HG02885 (cell line): ENCODE measurements at regions not wholly inside any gene's neighbourhood (a gene's known extent, or its start where the extent isn't known, plus 50 kb on each side); places are given as distances from the start of the nearest gene placed in this dataset.
"Not testable (repeated sequence)": the region's sequence is repeated elsewhere in the genome, so short reads cannot be mapped to it uniquely, and the experiment has no call there.

ENCODE experiments used
- ATAC-seq: cut with Tn5 transposase; IDR thresholded peaks from one replicate; pipeline ENCODE4 v1.9.1; 2021; ENCODE audit warnings: mild to moderate bottlenecking; ENCODE audit not compliant: unreplicated experiment, poor library complexity

DNA sequence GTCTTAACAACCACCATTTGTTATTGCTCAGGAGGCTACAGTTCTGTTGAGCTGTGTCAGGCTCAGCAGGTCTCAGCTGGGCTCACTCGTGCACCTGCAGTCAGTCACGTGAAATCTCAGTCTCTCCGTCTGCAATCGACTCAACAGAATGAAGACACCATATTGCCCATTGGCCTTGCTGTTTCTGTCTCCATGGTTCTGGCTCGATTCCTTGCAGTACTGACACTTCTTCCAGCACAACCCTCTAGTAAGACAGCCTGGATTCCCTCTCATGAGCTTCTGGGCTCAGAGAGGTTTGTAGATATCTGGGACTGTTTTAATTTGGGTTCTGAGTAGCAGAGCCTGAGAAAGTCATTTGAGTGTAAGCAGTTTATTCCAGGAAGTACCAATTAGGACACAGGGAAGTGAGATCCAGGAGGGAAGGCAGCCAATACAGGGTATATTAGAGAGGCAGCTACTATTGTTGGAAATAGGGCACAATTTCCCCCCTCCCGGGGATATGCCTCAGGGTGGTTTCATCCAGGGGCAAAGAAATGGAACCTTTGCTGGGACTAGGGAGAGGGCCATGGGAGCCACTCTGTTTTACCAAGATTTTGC lies 87.4 kb upstream of the RALGAPA2 start:
- ATAC-seq: no peak

DNA sequence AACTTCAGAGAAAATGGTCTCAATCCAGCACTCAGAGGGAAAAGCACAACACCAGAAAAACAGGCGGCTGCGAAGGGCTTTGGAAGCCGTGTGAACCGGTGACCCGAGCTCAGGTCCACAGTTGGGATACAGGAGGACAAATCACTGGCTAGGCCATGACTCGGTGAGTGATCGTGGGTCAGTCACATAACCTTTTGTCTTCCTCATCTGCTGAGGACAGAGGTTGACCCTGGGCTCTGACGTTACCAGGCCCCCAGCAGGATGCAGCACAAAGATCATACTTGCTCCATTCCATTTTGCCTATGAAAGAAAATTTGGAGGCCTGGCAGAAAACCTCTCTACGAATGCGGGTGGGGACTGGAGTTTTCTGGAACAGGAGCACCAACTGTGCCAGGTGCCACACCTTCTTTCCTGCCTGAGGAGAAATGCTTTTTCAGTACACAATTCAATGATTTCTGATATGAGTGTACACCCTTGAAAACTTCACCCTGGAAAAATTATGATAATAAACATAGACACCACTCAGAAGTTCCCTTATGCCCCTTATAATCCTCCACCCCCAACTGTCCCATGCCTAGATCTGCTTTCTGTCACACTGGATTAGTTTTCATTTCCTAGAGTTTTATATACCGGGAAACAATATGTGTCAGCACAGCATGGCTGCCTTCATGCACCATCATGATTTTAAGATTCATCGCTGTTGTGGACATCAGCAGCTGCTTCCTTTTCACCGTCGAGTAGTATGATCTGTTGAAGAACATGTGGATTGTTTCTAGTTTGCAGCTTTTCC lies 85.3 kb upstream of the RALGAPA2 start:
- no peak for ATAC-seq

DNA sequence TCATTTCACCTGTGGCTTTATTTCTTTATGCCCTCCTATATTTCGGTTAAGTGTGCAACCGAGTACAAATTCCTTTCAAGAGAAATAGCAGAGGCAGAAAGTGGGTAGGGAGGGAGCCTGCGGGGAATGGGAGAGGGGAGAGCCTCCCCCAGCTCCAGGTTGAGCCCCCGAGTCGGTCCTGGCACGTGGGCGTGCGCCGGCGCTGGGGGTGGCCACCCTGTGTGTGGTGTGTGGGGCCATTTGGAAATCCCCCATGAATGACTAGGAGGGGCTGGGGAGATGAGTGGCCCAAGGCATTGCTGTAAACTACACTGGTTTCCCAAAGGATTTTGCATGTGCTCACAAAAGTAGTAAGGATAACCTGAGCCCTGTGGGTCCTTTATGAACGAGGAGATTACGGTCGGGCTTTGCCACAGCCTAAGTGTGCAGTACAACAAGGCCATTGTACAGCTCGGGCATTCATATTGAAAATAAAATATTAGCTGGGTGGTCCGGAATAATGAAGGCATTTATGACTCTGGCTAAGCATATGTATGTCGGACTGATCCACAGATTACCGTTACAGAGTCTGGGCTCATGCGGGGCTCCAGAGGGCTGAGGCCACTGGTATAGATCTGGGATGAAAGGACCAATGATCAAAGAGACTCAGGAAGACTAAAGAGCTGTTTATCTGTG lies 84.5 kb upstream of the RALGAPA2 start:
- ATAC-seq: no peak

DNA sequence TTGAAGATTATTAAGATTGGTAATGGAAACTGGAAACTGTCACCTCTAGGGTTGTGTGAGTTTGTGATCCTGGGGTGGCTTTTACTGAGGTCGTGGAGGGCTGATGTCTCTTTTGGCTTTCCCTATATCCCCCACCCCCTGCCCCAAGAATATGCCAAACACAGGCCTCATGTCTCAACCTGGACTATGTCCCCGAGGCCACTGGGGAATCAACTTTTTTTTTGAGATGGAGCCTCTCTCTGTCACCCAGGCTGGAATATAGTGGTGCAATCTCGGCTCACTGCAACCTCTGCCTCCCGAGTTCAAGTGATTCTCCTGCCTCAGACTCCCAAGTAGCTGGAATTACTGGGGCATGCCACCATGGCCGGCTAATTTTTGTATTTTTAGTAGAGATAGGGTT lies 83.3 kb upstream of the RALGAPA2 start:
- no peak for ATAC-seq

DNA sequence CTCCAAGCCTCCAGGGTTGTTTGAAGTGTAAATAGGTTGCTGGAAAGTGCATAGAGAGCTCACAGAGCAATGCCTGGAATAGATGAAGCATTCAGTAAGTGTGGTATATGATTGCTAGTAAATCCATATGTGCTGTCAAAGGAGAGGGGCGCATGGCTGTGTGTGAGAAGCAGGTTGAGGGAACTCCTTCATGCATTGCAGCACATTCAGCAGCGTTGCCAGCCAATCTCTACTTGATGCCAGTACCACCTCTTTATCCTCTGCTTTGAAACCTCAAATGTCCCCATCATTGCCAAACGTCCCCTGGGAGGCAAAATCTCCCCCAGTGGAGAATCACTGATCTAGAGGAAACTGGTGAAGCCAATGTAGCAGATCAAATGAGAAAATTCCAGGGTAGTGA lies 82.7 kb upstream of the RALGAPA2 start:
- ATAC-seq: no peak

DNA sequence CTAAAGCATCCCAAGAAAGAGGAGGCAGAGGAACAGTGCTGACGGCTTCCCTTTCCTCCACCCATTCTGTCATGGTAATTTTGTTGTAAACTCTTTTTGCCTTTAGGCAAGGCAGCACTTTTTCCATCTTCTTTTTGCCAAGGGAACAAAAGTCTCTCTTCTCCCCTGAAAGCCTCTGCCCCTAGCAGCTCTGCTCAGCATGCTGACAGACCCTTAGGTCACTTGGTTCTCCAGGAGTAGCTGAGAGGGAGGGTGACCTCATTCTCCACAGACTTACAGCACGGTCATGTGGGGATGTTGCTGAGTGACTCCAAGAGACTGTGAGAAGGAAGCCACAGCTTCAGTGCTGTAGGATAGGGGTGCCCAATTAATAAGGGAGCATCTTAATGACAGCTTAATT lies 81.1 kb upstream of the RALGAPA2 start:
- no peak for ATAC-seq

DNA sequence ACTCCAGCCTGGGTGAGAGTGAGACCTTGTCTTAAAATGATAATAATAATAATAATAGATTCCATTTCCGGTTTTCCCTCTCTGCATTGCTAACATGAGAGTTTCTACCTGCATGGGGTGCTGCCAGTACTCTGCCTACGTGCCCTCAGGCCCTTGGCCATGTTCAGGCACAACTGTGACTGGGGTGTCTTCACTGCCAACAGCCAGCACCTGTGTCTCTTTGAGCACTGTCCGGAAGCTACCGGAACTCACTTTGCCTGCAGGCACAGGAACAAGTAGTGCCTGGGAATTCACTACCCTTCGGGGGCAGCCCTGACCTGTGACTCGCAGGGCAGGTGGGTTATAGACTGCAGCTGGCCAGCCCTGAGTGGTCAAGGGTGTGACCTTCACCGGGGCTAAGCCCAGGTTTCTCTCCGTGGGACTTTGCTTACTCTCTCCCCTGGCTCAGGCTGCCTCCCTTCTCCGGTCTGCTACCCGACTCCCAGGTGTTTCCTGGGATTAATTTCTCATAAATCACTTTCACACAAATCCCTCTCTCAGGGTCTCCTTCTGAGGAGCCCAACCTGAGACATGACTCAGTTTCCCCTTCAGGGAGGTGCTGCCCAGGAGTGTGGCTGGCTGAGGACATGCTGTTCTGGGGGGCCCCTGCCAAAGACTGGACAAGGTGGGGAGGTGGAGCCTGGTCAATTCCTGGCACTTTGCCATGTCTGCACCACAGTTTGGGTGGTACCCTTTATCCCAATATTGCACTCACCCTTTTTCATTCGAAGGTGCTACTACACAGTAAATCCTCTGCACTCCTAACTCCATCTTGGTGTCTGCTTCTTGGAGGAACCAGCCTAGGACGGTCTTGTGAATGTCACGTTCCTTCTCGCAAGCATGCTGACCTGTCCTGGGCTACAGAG lies 79.5 kb upstream of the RALGAPA2 start:
- no peak for ATAC-seq

DNA sequence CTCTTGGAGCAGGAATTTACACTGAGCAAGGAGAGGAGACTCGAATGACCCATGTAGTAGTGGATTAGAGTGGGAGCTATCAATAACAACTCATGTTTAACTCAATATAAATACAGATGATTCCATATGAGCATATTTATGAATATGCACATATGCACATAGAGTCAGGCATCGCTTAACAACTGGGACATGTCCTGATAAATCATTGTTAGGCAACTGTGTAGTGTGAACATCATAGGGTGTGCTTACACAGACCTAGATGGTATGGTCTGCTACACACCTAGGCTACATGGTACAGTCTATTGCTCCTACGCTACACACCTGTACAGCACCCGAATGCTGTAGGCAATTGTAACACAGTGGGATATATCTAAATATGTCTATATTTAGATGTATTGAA lies 75.9 kb upstream of the RALGAPA2 start:
- ATAC-seq: no peak

DNA sequence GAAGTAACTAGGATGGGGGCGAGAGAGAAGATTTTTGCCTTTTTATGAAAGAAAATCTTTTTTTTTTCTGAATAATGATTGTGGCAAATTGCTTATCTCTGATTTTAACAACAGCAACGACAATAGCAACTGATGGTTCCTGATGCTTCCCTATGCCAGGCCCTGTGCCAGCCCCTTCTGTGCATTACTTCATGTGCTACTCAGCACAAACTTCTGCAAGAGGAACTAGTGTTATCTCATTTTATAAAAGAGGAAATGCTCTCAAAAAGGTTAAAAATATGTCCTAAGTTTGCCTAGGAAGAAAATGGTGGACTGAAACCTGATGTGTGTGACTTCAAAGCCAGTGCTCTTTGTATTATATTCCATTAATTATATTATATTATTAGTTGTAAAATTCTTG lies 74.0 kb upstream of the RALGAPA2 start:
- ATAC-seq: no peak

DNA sequence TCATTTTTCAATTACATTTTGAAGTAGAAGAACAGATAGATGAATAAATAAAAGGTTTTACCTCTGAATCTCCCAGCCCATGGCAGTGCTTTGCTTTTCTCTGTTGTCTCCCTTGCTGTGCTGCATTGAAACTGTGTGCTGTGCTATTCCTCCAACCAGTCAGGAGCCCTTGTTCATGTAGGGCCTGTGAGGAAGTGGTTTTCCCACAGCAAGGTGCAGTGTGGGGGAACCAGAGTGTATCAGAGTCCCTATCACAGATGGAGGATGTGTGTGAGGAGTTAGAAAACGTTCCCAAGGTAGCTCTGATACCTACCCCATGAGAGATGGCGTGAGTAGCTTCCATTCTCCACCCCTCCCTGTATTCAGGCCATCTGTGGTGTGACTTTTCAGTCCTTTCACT lies 72.8 kb upstream of the RALGAPA2 start:
- ATAC-seq: no peak

DNA sequence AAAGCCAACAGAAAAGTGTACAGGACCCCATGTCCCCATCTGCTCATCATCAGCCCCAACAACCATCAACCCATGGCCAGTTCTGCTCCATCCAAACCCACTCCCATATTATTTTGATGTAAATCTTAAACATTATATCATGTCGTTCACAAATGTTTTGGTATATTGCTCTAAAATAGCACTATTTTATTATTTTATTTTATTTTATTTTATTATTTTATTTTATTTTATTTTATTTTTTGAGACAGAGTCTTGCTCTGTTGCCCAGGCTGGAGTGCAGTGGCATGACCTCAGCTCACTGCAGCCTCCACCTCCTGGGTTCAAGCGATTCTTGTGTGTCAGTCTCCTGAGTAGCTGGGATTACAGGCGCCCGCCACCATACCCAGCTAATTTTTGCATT lies 72.0 kb upstream of the RALGAPA2 start:
- ATAC-seq: not testable (repeated sequence)

DNA sequence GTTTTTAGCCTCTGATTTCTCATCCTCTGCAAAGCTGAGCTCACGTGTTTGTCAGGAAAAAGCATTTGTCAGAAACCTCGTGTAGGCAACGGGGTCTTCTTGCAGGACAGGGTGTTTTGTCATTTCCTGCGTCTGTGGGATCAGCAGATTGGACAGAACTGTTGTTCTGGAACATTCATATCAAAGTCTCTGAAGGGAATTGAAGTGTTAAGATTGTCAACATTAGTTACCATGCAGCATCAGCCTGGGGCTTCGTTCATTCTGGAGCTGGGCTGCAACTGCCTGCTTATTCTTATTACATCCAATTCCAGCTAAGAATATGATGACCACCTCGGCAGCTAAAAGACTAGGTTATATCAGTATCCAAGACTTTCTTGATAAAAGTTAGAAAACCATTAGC lies 71.0 kb upstream of the RALGAPA2 start:
- no peak for ATAC-seq

DNA sequence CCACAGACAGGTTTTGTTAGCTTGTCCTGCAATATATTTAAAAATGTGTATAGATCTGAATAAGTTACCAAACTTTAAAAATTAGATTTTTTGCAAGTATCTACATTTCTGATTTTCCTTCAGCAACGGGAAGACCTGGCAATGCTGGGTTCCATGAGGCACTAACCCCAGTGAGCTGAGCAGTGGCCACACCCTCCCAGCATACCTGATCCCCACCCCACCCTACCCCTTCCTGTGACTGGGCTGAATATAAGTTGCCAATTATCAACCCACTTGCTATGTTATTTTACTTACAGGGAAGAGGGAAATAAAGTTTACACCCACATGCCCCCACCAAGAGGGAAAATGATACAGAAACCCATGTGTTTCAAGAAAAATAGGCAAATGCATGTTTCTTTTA lies 70.3 kb upstream of the RALGAPA2 start:
- ATAC-seq: no peak

DNA sequence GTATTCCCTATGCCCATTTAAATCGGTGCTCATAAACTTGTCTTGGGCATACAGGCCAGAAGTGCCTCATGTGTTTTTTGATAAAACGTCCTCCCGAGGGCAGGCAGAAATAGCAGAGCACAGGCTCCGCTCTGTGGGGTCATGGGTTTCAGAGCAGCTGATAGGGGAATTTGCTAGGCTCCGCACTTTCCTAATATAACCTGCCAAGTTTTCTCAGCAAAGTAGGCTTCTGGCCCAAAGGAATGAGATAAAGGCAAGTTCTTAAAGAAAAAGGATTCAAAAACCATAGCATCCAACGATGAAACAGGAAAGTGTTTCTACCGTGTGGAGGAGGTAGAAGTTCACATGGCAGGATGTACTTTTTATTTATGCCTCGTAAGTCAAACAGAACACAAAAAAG lies 69.8 kb upstream of the RALGAPA2 start:
- no peak for ATAC-seq

DNA sequence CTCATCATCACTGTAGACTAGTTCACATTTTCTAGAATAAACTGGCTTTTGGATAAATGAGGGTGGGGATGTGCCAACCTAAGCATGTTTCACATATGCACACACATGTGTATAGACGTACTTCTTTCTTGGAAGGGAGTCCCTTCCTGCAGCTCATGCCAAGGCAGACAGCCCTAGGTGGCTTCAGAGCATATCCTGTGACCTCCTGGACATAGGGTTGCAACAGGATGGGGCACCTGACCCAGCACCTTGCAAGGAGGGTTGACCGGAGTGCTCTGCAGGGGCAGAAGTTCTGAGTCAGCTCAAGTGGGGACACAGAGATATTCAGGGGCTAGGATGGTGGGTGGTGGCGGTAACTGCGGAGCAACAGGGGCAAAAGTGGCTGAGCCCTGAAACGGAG lies 68.6 kb upstream of the RALGAPA2 start:
- ATAC-seq: no peak

DNA sequence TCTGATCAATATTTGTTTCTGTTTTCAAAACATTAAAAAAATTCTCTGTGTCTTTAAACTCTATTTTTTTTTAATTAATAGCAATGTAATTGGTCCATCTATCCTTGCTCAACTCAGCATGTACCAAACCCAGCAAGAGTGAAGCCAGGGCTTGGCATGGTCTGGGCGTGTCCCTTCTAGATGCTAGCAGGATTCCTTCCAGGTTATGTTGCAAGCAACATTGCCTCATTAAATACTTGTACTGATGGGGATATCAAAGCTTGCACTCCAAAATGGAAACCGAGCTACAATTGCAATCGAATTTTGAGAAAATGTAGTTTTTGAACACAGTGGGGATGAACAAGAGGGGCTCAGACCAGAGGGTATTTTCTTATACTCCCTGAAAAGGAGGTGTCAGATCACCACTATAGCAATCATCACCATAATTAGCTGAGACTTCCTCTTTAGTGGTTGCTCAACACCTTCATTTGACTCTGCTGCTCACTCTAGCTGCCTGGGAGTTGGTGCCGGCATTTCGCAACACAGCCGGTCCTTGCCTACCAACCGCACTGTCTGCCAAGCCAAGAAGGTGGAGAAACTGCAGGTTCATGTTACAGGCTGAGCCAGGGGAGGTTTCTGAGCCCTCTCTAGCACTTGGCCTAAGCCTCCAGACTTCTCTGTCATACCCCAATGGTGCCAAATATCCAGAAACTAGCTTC lies 67.8 kb upstream of the RALGAPA2 start:
- ATAC-seq: peak; percentile 50

DNA sequence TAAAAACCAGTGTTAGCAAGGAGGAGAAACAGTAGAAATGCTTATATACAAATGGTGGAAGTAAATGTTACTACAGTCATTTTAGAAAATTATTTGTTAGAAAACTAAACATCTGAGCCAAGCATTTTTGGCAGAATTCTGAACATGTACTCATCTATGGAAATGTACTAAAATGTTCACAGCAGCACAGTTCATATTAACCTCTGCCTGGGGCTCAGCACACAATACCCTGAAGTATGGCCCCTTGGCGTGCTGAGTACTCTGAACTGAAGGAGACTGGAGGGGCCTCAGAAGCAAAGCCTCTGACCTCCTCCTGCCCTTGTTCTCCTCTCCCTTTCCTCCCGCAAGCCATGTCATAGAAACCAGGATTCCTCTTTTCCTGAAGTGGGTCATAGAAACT lies 66.2 kb upstream of the RALGAPA2 start:
- no peak for ATAC-seq

DNA sequence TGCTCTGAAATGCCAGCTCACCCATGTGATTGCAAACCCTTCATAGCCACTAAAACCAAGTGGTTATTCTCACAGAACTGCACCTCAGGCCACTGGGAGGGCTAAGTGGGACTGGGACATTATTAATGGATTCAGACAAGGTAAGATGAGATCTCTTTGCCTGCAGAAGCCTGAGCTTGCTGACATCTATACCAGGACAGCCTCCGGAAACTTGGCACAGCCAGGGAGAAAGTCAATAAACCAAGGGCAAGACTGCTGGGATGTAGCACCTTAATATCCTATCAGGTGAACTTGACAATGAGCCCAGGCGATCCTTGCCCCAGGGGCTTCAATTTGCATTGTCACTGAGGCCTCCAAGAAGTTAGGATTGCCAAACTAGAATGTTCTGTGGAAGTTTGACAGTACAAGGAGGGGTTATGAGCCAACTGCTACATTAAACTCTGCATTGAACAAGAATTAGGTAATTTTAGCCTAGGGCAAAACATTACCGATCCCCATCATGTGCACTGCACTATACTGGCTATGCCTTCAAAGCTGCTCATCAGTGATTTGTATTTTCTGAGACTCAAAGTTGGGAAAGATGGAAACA lies 60.1 kb upstream of the RALGAPA2 start:
- ATAC-seq: no peak

DNA sequence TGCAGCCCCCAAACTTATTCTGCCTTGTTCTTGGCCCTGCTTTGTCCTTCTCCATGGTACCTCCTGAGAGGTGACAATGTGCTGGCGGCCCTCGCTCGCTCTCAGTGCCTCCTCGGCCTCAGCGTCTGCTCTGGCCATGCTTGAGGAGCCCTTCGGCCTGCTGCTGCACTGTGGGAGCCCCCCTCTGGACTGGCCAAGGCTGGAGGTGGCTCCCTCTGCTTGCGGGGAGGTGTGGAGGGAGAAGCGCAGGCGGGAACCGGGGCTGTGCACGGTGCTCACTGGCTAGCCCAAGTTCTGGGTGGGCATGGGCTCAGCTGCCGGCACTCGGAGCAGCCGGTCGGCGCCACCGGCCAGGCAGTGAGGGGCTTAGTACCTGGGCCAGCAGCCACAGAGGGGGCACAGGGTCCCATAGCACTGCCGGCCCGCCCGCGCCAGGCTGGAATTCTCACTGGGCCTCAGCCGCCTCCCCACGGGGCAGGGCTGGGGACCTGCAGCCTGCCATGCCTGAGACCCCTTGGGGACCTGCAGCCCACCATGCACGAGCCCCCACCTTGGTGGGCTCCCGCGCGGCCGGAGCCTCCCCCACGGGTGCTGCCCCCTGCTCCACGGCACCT lies 55.9 kb upstream of the RALGAPA2 start:
- no peak for ATAC-seq
